Spleen (tissue), 11 donors: ENCODE measurements at regions not wholly inside any gene's neighbourhood (a gene's known extent, or its start where the extent isn't known, plus 50 kb on each side); places are given as distances from the start of the nearest gene placed in this dataset.

Experiments
- DNase-seq: peaks from one replicate; pipeline ENCODE4 v3.0.0-alpha.2; 2020
- H3K27ac ChIP-seq, 8 donors: fragments of 200-600 bp; sonication (generic) in 7 of 8; 1 replicate in 4 of 8; 2 replicates in 4 of 8; pipeline versions ENCODE4 v1.5.0 to v1.8.0; 2016 to 2021; ENCODE audit warnings: inconsistent platforms in 4 of 8, mild to moderate bottlenecking in 4 of 8, moderate library complexity in 1 of 8
- H3K27me3 ChIP-seq, 7 donors: fragments of 200-600 bp; sonication (generic) in 6 of 7; replicated peaks in 1 of 7; 1 replicate in 4 of 7; 2 replicates in 3 of 7; pipeline versions ENCODE4 v1.5.0 to v1.8.0; 2016 to 2021; ENCODE audit warnings: inconsistent platforms in 3 of 7, mild to moderate bottlenecking in 1 of 7
- H3K36me3 ChIP-seq, 6 donors: fragments of 200-600 bp; sonication (generic) in 5 of 6; 1 replicate in 4 of 6; 2 replicates in 2 of 6; pipeline versions ENCODE4 v1.5.0 to v1.8.0; 2016 to 2021; ENCODE audit warnings: inconsistent platforms in 2 of 6
- H3K4me1 ChIP-seq, 6 donors: fragments of 200-600 bp; sonication (generic) in 5 of 6; 1 replicate in 3 of 6; 2 replicates in 3 of 6; pipeline versions ENCODE4 v1.5.0 to v1.8.0; 2016 to 2021; ENCODE audit warnings: inconsistent platforms in 3 of 6
- H3K4me3 ChIP-seq, 8 donors: fragments of 200-600 bp; sonication (generic) in 7 of 8; 1 replicate in 4 of 8; 2 replicates in 4 of 8; pipeline versions ENCODE4 v1.5.0 to v1.8.0; 2016 to 2021; ENCODE audit warnings: inconsistent platforms in 4 of 8, mild to moderate bottlenecking in 4 of 8, moderate library complexity in 2 of 8
- H3K9me3 ChIP-seq, 8 donors: fragments of 200-600 bp; sonication (generic) in 7 of 8; 1 replicate in 4 of 8; 2 replicates in 4 of 8; pipeline versions ENCODE4 v1.5.0 to v1.8.0; 2016 to 2021; ENCODE audit warnings: inconsistent platforms in 4 of 8
- POLR2A ChIP-seq, 3 donors: fragments of 450-650 bp; IDR thresholded peaks; one replicate each; pipeline ENCODE4 v1.5.1; 2017; ENCODE audit warnings: antibody characterized with exemption in 3 of 3, mild to moderate bottlenecking in 1 of 3
- POLR2AphosphoS5 ChIP-seq, 3 donors: sonication (generic); formaldehyde crosslinking; IDR thresholded peaks; one replicate each; pipeline ENCODE4 v1.5.1; 2017; ENCODE audit warnings: antibody characterized with exemption in 3 of 3
- WGBS, 5 donors: extraction: QIAGEN DNeasy Blood & Tissue Kit in 3 of 5; methylation state at CpG; one replicate each; pipeline versions ENCODE4 v1.1.5 to v1.1.7; 2013 to 2018; 5-methylcytosine and 5-hydroxymethylcytosine counted together
- intact Hi-C: fragments of 100-400 bp; cut with DNase I; formaldehyde crosslinking; loops from one replicate; pipeline ENCODE4 v1.15.0; 2023; ENCODE audit warnings: low total_unique reads
- TF ChIP-seq, protein P1 (sequence below), 11 experiments: fragments of 200-600 bp in 7 of 11; fragments of 450-650 bp in 4 of 11; sonication (generic) in 4 of 11; IDR thresholded peaks in 8 of 11; conservative IDR thresholded peaks in 3 of 11; 1 replicate in 7 of 11; 2 replicates in 4 of 11; pipeline versions ENCODE4 v1.4.0 to v1.8.0; 2016 to 2021; ENCODE audit warnings: antibody characterized with exemption in 11 of 11, inconsistent platforms in 4 of 11, mild to moderate bottlenecking in 1 of 11
- donor health status: healthy with polysubstance abuse.
- donor health status: DM: no; HTN: no; CAD: no; lungs with moderate emphysema.
- donor health status: DM: no; HTN: no; CAD: no.
- donor health status: Bipolar disorder and iron deficiency.
- donor health status: healthy.
- donor health status: DM: no; HTN: no; CAD: no.
- donor health status: DM: yes; HTN: yes; CAD: no.

DNA sequence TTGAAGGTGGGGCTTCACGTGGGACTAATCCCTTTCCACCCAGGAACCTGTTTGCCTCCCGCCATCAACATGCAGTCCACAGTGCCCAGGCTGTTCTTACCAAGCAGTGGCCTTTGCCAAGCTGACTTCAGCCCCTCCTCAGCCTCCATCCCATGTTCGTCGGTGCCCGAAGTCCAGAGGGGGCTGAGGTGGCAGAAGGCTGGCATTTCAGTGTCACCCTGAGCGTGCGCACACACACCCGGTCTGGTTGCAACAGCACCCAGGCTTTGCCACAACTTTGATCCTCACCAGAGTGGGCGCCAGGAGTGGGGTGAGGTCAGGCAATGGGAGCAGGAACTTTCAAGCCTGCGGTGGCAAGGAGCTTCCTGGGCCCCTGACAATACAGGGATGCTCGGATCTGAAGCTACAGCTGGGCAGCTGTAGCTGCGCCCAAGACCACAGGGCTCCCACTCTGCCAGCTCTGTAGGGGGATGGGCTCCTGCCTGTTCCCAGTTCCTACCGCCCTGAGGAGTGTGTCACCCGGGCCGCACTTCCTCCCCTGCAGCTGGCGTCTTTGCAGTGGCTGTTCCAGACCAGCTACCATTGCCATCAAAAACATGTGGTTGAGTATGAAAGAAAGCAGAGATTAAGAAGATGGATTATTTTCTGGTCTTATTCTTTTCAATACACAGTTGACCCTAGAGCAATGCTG is 428.0 kb downstream of the EPHA5 start:
- intact Hi-C loops: no loop called here
- no peak for DNase-seq
- Histone ChIP-seq H3K4me3 (no peak overlapping the region), H3K36me3 (no peaks in the 10 kb centered on the region), H3K27me3 (no peaks in the 10 kb centered on the region), H3K9me3 (peaks cover 0 to 13% (median 0%) of the 10 kb centered on the region in 8 donors), H3K27ac (no peak overlapping the region), H3K4me1 (no peaks in the 10 kb centered on the region)
- TF ChIP-seq POLR2AphosphoS5 (IDR thresholded peaks at IDR 0.05) (no peak), POLR2A (IDR thresholded peaks at IDR 0.05) (no peak)
- TF ChIP-seq, protein P1, sequence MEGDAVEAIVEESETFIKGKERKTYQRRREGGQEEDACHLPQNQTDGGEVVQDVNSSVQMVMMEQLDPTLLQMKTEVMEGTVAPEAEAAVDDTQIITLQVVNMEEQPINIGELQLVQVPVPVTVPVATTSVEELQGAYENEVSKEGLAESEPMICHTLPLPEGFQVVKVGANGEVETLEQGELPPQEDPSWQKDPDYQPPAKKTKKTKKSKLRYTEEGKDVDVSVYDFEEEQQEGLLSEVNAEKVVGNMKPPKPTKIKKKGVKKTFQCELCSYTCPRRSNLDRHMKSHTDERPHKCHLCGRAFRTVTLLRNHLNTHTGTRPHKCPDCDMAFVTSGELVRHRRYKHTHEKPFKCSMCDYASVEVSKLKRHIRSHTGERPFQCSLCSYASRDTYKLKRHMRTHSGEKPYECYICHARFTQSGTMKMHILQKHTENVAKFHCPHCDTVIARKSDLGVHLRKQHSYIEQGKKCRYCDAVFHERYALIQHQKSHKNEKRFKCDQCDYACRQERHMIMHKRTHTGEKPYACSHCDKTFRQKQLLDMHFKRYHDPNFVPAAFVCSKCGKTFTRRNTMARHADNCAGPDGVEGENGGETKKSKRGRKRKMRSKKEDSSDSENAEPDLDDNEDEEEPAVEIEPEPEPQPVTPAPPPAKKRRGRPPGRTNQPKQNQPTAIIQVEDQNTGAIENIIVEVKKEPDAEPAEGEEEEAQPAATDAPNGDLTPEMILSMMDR (IDR thresholded peaks at IDR 0.05 in 8 of 11, conservative IDR thresholded peaks at IDR 0.05 in 3 of 11): no peak
- 86 to 92% (median 89%) methylated on average over 12 to 16 of the region's 16 CpGs for WGBS, 5 donors

- 89 to 96% (median 92%) methylated on average over 26 of the region's 26 CpGs for WGBS, 5 donors
- TF ChIP-seq, protein P1 (IDR thresholded peaks at IDR 0.05 in 8 of 11, conservative IDR thresholded peaks at IDR 0.05 in 3 of 11): no peak
- no peak for DNase-seq
Observed at GRCh38 chr4:65241257-65241997, 428.9 kb downstream of the EPHA5 start.

GRCh38 chr4:65234061-65234460 is 436.2 kb downstream of the EPHA5 start:
- DNase-seq: no peak

More at GRCh38 chr4:65241257-65241997, 428.9 kb downstream of the EPHA5 start:
- Histone ChIP-seq H3K36me3 (no peaks in the 10 kb centered on the region), H3K27me3 (no peaks in the 10 kb centered on the region), H3K4me3 (no peak overlapping the region), H3K9me3 (peaks cover 0 to 13% (median 0%) of the 10 kb centered on the region in 8 donors), H3K27ac (no peak overlapping the region), H3K4me1 (no peaks in the 10 kb centered on the region)
- intact Hi-C loops: no loop called here

GRCh38 chr4:65227628-65228027 is 442.7 kb downstream of the EPHA5 start:
- intact Hi-C loops: no loop called here

More at GRCh38 chr4:65234061-65234460, 436.2 kb downstream of the EPHA5 start:
- H3K27ac ChIP-seq: no peak overlapping the region
- H3K4me3 ChIP-seq: no peak overlapping the region
- no peaks in the 10 kb centered on the region for H3K36me3 ChIP-seq
- no peak for TF ChIP-seq POLR2AphosphoS5 (IDR thresholded peaks at IDR 0.05)
- TF ChIP-seq, protein P1 (IDR thresholded peaks at IDR 0.05 in 8 of 11, conservative IDR thresholded peaks at IDR 0.05 in 3 of 11): no peak
- no peak for TF ChIP-seq POLR2A (IDR thresholded peaks at IDR 0.05)
- H3K27me3 ChIP-seq: no peaks in the 10 kb centered on the region
- 91 to 95% (median 94%) methylated on average over 2 of the region's 2 CpGs for WGBS, 5 donors
- intact Hi-C loops: no loop called here
- H3K9me3 ChIP-seq: no peaks in the 10 kb centered on the region
- H3K4me1 ChIP-seq: no peaks in the 10 kb centered on the region

More at GRCh38 chr4:65227628-65228027, 442.7 kb downstream of the EPHA5 start:
- H3K4me3 ChIP-seq: no peak overlapping the region
- TF ChIP-seq, protein P1 (IDR thresholded peaks at IDR 0.05 in 8 of 11, conservative IDR thresholded peaks at IDR 0.05 in 3 of 11): no peak
- no peak for TF ChIP-seq POLR2AphosphoS5 (IDR thresholded peaks at IDR 0.05)
- no peak for TF ChIP-seq POLR2A (IDR thresholded peaks at IDR 0.05)
- no peaks in the 10 kb centered on the region for H3K4me1 ChIP-seq
- H3K27me3 ChIP-seq: no peaks in the 10 kb centered on the region
- H3K27ac ChIP-seq: no peak overlapping the region
- no peak for DNase-seq
- no peaks in the 10 kb centered on the region for H3K36me3 ChIP-seq
- no peaks in the 10 kb centered on the region for H3K9me3 ChIP-seq
